HG02642 (cell line): ENCODE measurements at regions not wholly inside any gene's neighbourhood (a gene's known extent, or its start where the extent isn't known, plus 50 kb on each side); places are given as distances from the start of the nearest gene placed in this dataset.

Experiments used
- ATAC-seq: cut with Tn5 transposase; IDR thresholded peaks from one replicate; pipeline ENCODE4 v1.9.1; 2021; ENCODE audit warnings: mild to moderate bottlenecking; ENCODE audit not compliant: unreplicated experiment, poor library complexity

DNA sequence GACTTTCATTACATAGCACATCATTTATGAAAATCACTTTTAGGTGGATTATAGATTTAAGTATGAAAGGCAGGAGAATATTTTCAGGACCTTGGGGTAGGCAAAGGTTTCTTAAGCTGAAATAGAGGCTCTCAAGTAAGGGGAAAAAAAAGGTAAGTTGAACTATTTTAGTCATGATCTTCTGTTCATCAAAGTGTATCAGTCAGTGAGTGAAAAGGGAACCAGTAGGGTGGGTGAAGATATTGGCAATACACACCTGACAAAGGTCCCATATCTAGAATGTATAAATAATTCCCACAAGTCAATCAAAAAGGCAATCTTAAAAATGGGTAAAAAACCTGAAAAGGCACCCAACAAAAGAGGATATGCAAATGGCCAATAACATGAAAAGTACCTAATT, 218.6 kb downstream of the KLF13 start:
- ATAC-seq, result no peak

DNA sequence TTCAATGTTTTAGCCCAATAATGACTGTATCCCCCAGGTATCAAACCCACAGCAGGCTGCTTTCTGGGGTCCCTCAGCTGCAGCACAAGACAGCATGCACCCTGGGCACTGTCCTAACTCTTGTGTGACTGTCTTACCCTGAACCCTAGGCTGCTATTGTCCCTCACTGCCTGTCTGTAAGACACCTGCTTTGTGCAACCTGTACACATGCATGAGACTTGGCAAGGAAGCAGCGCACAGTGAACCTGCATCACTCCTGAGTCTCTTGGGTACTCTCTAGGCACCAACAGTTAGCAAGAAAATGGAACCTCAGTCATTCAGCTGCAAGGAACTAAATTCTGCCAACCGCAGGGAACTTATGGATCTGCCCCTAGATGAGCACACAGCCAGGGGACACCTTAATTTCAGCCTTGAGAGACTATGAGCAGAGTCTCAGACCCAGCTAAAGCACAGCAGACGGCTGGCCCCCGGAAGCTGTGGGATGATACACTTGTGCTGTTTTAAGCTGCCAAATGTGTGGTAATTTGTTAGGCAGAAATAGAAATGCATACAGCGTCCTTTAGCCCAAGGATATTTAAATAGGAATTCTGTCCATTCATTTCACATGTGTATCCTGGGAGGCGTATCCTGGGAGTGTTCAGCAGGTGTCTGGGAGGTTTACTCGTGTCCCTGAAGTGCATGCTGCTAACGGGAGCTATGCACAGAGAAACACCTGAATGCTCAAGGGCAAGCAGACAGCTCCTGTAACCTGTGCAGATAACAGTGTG, 223.8 kb downstream of the KLF13 start:
- no peak for ATAC-seq

DNA sequence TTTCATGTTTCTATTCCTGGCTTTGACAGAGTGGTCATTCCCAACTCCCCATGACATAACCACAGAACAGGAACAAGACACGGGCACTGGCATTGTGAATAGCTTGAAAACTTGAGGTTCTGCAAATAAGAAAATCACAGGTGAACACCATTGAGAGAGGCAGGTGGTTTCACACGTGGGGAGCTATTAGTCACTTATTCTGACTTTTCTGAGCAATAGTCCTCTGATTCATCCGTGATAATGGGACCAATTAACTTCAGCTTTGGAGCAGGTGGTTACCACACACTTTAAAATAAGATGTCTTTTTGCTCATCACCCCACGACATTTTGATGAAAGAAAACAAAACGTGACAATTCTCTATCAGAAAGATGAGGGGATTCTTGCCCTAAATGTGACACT, 224.7 kb downstream of the KLF13 start:
- no peak for ATAC-seq

DNA sequence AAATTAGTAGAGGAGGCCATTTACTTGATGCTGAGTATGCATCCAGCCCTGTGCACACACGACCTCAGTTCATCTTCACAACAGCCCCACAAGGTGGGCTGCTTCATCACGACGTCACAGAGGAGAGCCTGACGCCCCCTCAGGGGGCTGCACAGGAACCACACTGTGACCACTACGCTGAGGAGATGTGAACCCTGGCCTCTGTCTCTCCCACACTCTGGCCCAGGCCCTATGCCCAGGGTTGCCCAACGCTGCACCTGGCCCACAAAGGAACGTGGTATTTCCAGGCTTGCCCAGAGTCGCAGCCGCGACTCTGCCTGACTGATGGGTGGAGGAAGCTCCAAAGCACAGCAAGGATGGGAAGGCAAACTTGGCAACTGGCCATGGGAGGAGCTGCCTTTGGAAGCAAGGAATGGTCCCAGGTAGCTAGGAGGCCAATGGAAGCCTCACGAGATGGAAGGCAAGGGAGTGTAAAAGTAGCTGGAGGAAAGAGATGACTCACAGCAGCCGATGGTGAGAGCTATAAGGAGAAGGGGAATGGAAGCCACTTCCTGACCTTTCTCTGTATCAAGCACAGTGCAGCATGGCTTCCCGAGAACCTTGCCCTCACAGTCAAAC, 226.0 kb downstream of the KLF13 start:
- no peak for ATAC-seq

DNA sequence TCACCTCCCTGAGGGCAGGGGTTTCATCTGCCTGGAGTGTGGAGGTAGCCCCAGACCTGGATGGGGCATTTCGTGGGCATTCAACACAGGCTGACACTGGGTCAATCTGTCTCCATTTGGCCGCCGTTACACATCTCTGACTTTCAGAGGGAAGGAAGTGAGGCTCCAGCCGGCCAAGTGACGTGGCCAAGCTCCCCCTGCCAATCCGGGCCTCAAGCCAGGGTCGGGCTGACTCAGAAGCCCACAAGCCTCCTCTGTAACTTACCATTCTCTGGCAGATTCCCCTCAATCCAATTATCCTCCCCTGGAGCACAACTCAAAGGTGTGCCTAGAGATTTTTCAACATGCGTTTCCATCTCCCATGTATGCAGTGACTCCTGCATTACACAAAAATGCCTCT, 227.6 kb downstream of the KLF13 start:
- ATAC-seq, result no peak

DNA sequence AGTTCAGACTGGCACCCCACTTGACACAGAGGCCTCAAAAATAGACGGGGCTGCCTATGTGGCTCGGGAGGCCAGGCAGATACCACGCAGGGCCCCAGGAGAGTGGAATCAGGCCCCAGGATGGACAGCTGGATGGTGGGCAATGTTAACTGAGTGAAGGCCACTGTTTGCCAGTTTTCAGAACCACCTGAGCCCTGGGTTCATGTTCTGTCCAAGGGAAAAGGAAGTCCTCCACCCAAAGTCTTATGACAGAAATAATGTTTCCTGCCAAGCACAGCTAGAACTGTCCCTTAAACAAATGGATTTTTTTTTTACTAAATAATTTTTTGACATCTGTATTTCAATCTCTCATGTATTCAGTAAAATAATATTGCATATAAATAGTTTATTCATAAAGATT, 228.4 kb downstream of the KLF13 start:
- ATAC-seq, result no peak

DNA sequence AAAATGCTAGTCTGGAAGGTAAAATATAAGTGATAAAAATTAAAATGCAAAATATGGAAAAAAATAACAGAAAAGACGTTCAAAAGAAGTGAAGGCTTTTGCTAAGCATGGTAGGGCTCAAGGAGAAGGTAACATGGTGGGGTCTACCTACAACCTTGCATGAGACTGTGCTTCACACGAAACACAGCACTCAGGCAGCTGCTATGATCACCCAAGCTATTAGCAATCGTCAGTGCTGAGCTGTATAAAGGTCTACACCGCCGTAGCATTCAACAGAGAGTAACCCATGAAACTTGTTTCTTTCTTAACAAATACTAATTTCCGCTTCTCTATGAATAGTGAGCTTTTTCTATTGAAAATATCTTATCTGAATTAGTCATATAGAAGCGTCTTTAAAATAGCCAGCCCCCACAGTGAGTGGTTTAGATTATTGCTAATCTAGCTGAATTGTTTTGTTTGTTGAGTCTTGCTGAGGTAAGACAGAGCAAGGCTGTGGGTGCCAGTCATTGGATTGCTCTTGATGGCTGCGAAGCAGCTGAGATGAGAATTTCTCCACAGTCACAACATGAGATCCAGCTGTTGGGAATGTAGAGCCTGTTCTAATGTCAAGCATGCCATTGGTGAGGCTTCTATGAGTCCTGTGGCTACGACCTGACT, 230.0 kb downstream of the KLF13 start:
- ATAC-seq, result no peak

DNA sequence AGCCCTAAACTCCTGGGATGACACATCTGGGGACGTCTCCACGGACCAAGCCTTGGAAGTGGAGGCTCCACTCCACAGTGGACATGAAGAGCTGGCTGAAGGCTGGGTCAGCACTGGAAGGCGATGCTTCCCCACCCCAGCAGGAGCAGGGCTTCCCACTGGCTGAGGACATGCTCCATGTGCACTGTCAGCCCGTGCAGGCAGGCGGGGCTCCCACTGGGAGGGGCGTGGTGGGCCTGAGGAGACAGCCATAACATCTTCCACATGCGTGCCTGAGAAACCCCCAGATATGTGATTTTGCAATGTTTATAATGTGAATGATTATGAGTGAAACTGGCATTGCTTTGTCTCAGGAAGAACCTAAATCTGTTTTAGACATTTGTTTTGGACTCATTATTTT, 231.3 kb downstream of the KLF13 start:
- ATAC-seq, result no peak

DNA sequence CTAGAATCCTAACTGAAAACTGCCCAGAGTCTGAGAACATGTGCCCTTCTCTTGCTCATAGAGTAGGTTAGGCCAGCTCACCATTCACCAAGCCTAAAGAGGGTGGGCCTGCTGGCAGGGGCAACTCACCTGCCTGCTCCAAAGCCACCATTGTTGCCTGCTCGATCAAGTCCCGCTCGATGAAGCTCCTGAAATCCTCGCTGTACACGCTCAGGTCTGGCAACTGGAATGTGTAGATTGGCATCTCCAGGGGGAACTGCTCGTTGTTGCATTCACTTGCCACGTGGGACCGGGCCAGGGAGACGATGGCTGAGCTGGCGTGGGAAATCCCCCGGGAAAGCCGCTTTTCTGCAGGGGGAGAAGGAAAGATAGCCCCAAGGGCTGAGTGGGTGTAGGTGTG, 232.2 kb downstream of the KLF13 start:
- no peak for ATAC-seq

DNA sequence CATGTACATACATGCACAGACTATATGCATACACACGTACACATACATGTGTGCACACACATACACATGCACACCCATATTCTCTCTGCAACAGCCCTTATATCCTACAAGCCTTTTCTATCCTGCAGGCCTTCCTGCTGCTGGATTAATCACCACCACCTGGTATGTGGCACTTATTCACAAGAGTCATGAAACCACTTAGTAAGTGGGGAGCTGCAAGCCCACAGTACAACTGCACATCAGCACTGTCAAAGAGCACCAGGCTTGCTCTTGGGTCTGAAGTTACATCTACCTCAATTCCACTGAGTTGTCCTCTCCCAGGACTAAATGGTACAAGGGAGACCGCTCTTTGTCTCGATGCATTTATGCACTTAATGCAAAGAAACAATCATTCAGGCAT, 233.2 kb downstream of the KLF13 start:
- no peak for ATAC-seq

DNA sequence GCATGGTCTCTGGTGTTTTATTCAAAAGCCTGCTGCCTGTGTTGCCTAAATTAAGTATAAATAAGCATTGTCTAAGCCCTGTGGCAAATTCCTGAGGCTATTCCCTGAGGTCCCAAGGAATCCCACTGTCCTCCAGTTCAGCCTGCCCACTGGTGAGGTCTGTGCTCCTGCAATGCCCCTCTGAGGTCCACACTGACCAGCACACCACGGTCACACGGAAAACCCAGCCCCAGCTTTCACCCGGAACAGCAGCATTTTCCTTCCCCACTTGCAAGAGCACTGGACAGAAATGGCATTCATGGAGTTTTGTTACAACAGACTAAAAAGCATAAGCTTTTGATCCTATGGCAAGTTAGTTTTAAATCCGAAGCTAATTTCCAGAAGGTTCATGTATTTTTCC, 234.0 kb downstream of the KLF13 start:
- ATAC-seq, result no peak

DNA sequence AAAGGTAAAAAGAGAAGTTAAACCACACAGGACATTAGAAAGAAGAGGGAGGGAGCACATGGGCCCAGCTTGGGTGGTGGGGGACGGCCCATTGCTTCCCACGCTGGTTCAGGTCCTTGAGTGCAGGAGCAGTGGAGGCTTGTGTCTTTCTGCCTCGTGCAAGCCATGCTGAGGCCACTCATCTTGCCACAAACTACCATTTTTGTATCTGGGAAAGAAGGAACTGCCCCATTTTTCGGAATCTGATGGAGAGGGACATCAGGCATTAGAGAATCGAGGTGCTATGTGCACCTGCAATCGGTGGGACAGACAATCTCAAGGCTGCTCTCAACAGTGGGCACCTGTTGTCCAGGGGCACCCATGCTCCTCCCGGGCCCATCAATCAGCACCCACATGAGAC, 234.5 kb downstream of the KLF13 start:
- no peak for ATAC-seq

DNA sequence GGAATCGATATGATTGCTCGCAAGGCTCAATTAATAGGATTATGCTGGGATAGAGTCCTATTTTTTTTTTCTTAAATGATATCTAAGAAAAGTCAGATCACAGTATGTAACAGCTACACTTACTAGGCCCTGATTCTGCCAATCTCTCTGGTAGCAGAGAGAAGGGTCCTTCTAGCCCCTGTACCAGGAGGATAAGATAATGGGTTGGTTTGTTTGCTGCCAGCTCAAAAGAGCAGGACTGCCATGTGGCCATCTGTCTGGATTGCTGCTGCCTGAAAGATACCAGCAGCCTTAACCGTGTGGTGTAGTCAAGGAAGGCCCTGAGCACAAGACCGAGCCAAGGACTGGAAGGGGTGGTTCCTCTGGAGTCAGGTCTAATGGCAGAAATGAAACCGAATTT, 236.4 kb downstream of the KLF13 start:
- ATAC-seq, result no peak

DNA sequence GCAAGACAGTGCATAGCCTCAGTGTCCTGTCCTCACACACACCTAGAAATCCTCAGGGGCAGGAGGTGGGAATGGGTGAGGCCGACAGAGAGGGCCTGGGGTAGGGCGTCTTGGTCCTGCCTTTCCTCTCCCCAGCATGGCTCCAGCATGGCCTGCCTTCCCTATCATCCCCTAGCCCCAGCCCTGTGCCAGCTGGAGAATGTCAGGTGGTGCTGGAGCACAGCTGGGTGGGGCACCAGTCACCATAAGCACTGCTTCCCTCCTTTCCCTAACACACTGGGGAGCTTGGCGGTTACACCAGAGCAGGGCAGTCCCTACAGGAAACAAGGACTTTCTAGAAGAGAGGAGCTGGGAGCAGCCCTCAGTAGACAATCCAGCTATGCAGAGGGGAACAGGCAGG, 236.8 kb downstream of the KLF13 start:
- ATAC-seq, result no peak

DNA sequence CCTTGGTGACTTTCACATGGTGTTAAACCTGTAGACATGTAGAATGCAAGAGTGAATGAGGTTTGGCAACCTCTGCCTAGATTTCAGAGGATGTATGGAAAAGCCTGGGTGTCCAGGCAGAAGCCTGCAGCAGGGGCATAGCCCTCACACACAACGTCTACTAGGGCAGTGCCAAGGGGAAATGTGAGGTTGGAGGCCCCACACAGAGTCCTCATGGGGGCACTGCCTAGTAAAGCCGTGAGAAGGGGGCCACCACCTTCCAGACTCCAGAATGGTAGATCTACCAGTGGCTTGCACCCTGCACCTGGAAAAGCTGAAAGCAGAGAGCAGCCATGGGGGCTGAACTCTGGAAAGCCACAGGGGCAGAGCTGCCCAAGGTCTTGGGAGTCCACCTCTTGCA, 241.2 kb downstream of the KLF13 start:
- no peak for ATAC-seq

DNA sequence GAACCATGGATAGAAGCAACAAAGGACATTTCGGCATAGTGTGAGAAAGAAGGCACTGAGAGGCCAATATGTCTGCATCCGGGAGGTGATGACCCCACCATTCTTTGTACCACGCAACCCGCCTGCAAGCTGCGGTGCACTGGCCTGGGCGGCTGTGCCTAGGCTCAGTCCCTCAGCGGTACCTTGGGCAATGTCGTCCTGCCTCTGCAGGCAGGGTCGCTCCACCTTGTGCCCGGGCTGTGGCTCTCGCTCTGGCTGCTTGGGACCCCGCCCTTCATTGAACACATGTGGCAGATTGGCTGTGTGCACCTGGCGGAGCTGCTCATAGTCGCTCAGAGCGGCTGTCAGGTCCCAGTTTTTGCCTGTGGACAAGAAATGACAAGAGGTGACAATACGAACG, 243.2 kb downstream of the KLF13 start:
- ATAC-seq, result no peak

DNA sequence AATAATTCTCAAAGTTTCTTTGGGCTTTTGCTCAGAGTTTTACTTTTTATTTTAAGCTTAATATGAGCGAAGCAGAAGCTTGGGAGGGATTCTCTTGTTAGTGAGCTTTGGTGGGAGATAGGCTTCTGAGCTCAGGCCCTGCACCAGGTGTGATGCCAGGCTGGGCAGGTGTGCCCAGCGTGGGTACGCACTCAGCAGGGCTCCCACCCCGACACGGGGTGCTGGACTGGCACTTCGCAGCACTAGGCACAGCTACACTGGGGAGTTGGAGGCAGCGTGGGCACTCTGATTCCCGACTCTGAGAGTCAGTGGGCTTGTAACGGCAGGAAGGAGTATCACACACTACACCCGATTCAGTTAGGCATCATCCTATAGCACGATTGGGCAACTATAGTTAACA, 244.0 kb downstream of the KLF13 start:
- no peak for ATAC-seq

DNA sequence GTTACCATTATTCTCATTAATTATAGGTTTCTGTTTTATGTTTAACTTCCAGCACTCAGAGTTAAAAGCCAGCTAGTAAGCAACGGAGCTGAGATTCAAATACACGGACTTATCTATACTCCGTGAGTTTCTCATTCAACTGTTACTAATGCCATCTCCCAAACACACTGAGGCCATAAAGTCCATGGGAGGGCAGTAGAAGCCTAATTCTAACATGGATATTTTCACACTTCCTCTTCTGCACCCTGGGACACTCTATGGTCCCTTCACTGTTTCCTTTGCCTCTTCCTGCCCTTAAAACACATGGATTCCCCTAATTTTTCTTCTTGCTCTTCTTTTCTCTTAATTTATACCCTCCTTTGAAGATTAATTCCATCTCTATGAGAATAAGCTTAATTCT, 245.0 kb downstream of the KLF13 start:
- no peak for ATAC-seq

DNA sequence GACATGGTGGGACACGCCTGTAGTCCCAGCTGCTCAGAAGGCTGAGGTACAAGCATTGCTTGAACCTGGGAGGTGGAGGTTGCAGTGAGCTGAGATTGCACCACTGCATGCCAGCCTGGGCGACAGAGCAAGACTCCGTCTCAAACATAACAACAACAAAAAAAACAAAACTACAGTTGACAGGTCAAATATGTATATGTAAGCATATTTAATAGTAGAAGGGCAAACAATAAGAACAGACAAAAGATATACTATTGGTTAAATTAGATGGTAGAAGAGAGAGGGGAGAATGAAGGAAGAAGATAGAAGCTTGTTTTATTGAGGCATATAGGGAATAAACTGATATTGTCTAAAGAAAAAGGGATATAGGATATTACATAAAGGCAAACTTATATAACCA, 247.1 kb downstream of the KLF13 start:
- no peak for ATAC-seq

DNA sequence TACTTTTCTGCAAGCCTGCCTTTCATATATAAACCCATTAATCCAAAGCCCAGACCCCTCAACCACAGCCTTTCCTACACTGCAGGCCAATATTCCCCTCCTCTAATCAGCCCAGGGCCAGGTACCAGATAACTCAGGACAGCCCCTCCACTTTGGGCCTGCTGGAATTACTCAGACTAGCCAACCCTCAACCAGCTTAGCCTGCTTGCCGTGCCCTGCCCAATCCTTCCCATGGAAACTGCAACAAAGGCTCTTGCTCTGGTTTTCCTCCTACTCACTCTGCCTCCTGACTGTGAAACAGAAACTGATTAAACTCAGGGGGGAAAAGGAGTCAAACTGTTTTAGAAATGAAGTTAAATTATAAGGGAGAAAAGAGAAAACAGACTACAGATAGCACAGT, 248.1 kb downstream of the KLF13 start:
- ATAC-seq, result no peak

DNA sequence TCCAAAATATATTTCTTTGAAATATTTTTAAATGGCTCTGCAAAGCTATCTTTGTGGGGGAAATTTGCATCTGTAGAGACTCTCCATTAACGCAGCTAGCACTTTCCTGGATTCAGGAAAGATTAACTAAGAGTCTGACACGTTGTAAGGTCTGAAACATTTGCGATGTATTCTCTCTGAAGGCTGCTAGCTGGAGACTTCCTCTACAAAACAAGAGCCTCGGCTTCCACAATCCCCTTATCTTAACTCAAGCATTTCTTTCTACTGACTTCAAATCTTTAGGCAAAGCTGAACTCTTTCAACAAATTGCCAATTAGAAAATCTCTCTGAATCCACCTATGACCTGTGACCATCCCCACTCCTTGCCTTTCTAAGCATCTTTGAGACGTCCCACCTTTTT, 250.5 kb downstream of the KLF13 start:
- no peak for ATAC-seq

DNA sequence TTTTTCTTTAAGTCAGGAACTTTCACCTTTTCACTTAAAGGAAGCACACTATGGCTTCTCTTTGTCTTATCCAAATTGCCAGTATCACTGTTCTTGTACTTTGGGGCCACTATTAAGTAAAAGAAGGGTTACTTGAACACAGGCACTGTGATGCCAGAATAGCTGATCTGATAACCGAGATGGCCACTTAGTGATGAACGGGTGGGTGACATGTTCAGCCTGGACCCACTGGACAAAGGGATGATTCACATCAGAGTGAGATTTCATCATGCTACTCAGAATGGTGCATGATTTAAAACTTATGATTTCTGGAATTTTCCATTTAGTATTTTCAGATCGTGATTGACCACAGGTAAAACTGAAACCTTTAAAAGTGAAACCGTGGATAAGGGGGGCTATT, 252.6 kb downstream of the KLF13 start:
- no peak for ATAC-seq
